Left cardiac atrium (tissue), 4 donors: ENCODE measurements at regions not wholly inside any gene's neighbourhood (a gene's known extent, or its start where the extent isn't known, plus 50 kb on each side); places are given as distances from the start of the nearest gene placed in this dataset.

Experiments
- ATAC-seq, 2 donors: fragments of 200-7000 bp; cut with Tn5 transposase; one replicate each; pipeline ENCODE4 v1.9.1; 2020; ENCODE audit warnings: mild to moderate bottlenecking in 2 of 2, moderate library complexity in 2 of 2
- DNase-seq: peaks from one replicate; pipeline ENCODE4 v3.0.0-alpha.2; 2020
- intact Hi-C, 2 donors: fragments of 100-400 bp; cut with DNase I; formaldehyde crosslinking; loops; one replicate each; pipeline versions ENCODE4 v1.14.1 to v1.15.1; 2022 to 2023
- donor health status: DM: no; HTN: yes; CAD: no.
- donor health status: DM: no; HTN: yes; CAD: no; lungs with severe emphysema.
- donor health status: DM: yes; HTN: yes; CAD: no.
- donor health status: Dilated cardiomyopathy.

GRCh38 chr7:155360495-155361345 is 63.0 kb downstream of the INSIG1 start:
- no peak for ATAC-seq
- peak; percentile 2 for DNase-seq
- intact Hi-C loops: no loop called here

DNA sequence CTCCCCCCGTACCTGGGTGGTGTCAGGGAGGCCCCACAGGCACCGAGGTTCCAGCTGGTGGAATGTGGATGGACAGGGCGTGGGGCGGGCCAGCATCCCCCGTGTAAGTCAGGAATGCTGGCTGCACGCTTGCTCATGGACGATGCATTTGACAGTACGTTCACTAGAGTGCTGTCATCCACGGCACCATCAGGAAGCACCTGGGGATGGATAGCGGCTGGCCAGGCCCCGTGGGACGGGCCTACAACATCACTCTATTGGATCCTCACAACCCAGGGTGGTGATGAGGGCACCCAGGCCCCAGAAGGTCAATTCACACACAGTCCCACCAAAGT is 63.6 kb downstream of the INSIG1 start:
- peak; percentile 10 for DNase-seq
- no peak for ATAC-seq

GRCh38 chr7:155361947-155362346 is 64.3 kb downstream of the INSIG1 start:
- intact Hi-C loops: no loop called here
- DNase-seq: peak; percentile 9
- ATAC-seq: no peak

More for the DNA sequence above, 63.6 kb downstream of the INSIG1 start:
- intact Hi-C loops: no loop called here

GRCh38 chr7:155362380-155363145 is 64.9 kb downstream of the INSIG1 start:
- intact Hi-C loops: no loop called here
- DNase-seq: peak; percentile 7
- no peak for ATAC-seq

- intact Hi-C loops: no loop called here
- peak; percentile 0 for DNase-seq
- ATAC-seq: no peak
Measured at GRCh38 chr7:155363146-155363539, 65.5 kb downstream of the INSIG1 start.

- intact Hi-C loops: no loop called here
- DNase-seq (peak; percentile 10), ATAC-seq (no peak)
Measured at GRCh38 chr7:155363852-155364600, 66.3 kb downstream of the INSIG1 start.

DNA sequence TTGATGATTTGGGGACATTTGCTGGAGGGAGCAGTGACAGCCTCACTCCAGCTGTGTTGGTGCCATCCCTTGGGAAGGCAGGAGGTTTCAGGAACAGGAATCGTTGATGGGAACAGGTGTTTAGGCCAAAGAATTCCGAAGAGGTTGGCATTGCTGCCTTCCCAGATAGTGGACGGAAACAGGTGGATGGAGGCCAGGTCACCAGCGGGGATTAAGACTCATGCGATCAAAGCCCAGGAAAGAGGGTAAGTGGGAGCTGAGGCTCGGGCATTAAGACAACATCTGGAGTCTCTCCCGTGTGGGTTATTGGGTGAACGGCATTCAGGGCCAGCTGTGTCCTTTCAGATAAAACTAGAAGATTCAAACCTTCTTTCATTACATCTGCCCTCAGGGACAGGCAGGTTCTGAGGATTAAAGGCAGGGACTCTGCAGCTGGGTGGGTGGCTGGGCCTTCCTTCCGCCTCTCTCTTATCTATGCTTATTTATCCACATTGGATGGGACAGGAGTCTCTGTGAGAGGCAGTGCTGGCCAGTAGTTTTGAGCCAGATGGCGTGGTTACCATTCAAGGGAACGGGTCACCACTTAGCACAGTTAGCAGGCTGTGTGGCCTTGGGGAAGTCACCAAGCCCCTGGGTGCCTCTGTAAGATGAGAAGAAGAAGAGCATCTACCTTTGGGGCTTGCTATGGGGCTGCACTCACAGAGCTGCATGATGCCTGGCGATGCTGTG is 67.6 kb downstream of the INSIG1 start:
- peak; percentile 6 for DNase-seq
- no peak for ATAC-seq
- intact Hi-C loops: no loop called here

- intact Hi-C loops: no loop called here
- DNase-seq: no peak
- ATAC-seq: no peak
Measured at GRCh38 chr7:155368894-155369600, 71.4 kb downstream of the INSIG1 start.

DNA sequence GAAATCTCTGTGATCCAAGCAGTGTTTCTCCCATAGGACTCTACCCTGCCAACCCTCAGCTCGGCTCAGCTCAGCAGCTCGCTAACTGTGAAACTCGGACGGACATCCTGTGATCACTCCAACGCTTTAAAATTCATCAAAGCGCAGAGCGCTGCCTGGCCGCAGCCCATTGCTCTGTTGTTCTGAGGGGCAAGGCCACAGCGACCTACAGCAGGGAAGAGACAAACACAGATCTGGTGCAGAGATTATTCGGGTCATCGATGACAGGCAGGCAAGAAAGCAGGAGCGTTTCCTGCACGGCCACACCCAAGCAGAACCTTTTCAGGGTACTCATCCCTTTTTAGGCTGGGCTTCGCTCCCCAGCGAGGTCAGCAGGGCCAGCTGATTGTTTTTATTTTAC is 72.1 kb downstream of the INSIG1 start:
- DNase-seq: no peak
- intact Hi-C loops: no loop called here
- no peak for ATAC-seq

GRCh38 chr7:155371331-155371883 is 73.7 kb downstream of the INSIG1 start:
- DNase-seq (no peak), ATAC-seq (no peak)
- intact Hi-C loops: no loop called here

GRCh38 chr7:155371884-155372781 is 74.5 kb downstream of the INSIG1 start:
- ATAC-seq (peak; percentile 19 to 53), DNase-seq (no peak)
- intact Hi-C loops: no loop called here

DNA sequence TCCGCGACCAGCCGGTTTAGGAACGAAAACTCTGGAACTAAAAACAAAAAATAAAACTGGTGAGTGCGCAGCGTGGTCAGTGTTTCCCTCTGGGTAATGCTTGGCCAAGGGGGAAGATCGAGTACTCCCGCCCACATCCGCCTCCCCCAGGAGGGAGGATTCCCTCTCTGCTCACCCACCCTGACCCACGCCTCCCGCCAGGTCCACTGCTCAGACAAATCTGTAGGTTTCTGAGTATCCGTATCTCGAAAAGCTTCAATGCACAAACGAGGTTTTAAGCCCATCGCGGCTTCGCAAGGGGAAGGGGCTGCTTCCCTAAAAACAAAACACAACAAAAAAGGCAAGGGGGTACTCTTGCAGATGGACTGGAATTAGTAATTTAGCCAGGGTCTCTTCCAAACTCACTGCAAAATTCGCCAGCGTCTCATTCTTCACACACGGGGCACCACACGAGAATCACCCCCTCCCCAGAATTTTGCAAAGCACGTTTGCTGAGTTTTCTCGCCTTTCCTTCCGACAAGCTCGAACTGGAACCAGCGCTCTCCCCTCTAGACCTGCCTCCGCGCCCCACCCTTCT is 75.2 kb downstream of the INSIG1 start:
- intact Hi-C loops: no loop called here
- ATAC-seq (no peak), DNase-seq (no peak)

GRCh38 chr7:155373359-155374273 is 75.9 kb downstream of the INSIG1 start:
- intact Hi-C loops: no loop called here
- DNase-seq: no peak
- peak in 1 of 2 donors; percentile 21 for ATAC-seq

DNA sequence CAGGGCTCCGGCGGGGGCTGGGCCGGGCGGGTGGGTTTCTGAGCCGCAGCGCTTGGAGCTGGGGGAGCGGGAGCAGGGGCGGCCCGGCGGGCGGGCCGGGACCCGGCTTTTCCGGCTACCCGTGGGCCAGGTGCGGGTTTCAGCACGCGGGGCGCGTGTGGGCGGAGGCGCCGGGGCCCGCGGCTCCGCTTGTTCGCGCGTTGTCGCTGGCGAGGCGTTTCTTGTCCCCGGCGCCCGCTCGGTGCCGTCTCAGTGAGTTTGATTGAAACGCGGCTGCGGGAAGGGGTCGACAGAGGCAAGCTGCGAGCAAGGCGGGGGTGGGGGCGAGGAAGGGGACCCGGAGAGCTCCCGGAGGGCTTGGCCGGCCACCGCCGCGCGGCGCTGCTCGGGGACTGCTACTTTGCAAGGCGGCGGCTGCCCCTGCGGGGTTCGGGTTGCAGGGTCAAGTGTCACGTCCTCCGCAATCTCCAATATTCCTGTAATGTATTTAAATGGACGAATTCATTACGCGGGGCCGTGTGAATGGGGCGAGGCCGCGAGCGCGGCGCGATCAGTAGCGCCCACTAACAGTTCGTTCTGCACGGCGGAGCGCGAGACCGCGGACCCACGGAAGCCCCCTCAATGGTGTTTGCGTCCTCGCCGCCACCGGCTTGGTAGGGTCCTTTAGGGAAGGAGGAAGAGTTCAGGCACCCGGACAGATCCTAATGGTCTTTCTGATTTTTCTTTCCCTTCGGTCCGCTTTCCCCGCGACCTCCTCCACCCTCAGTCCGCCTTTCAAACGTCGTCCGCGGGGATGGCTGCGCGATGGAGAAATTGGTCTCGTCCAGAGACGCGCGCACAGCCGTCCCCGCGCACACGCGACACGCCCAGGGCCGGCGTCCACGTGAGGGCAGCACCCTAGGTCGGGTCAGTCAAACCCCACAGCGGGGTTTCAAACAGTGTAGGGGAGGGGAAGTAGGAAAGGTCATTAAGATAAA is 76.9 kb downstream of the INSIG1 start:
- intact Hi-C loops: no loop called here
- ATAC-seq: no peak
- DNase-seq: no peak
